RPMI7951 (cell line): ENCODE measurements at regions not wholly inside any gene's neighbourhood (a gene's known extent, or its start where the extent isn't known, plus 50 kb on each side); places are given as distances from the start of the nearest gene placed in this dataset.

Experiments
- DNase-seq: peaks from one replicate; pipeline ENCODE4 v3.0.0-alpha.2; 2012; ENCODE audit warnings: low read depth

DNA sequence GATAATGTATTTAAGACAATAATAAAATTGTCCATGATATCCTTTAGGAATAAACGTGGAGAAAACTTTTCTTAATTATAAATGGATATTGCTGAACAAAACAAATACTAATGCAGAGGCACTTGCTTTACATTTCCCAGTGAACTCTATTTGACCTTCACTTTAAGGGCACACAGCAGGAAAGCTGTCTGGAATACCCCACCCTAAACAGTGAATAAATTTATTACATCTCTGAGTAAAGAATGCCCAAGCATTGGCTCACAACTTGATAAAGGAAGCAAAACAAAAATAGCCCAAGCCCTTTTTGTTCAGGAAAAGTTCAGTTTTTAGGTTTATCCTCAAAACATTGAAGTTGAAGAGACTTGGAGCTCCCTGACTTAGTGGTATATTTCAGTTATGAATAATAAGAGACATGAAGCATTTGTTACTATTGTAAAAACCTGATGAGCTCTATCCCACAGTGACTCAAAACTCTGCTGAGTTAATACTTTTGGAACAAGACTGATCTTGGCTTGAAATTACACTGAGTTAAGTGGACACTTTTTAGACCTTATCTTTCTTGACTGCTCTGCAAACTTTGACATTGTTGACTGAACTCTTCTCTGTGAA, 353.9 kb downstream of the BCKDHB start:
- DNase-seq = no peak

DNA sequence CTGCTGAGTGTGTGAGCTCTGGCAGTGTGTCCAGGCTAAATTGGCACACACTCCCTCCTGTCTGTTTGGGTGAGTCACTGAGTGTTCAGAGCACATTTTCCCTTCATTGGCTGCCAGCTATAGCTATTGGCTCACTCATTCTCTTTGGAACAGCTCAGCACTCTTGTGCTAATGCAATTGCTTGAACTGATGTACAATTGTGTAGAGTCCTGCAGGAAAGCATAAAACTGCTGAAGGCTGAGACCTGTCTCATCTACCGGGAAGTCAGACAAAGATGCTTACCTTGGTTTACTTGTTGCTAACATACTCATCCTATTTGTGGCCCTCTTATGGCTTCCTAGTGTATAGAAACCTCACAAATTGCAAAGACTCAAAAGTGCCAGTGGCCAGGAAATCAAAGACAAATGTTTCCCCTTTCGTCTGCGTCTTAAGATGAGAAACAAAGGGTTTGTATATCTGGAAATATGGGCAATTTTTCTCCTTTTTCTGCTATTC, 351.0 kb downstream of the BCKDHB start:
- peak; percentile 93 for DNase-seq

DNA sequence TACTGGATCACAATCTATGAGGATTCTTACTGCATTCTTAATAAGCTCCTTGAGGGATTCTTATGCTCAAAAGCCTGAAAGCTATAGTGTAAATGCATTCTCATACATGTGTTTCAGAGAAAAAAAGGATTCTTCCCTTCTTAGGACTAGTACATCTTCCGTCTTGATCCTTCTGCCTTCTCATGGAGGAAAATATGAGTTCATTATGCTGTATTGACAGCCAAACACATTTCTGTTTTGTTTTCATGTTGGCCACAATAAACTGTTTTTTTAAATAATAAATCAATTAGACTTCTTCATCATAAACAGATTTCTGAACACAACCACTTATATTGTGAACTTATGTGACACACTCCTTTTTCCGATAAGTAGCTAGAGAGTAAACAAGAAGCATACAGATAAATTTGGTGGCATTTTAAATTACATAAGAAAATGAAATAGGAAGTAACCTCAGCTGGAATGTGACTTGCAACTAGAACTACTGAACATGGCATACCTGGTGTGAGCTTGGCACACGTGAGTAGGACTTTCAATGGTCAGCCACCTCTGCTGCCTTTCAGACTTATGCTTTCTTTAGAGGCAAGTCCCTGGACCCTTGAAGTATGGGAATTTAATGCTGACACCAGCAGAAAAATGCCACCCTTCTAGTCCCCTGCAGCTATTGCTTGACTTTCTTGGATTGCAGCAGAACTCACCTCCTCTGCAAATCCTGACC, 350.4 kb downstream of the BCKDHB start:
- no peak for DNase-seq

- DNase-seq = no peak
Observed at GRCh38 chr6:80454661-80455365, 348.3 kb downstream of the BCKDHB start.

DNA sequence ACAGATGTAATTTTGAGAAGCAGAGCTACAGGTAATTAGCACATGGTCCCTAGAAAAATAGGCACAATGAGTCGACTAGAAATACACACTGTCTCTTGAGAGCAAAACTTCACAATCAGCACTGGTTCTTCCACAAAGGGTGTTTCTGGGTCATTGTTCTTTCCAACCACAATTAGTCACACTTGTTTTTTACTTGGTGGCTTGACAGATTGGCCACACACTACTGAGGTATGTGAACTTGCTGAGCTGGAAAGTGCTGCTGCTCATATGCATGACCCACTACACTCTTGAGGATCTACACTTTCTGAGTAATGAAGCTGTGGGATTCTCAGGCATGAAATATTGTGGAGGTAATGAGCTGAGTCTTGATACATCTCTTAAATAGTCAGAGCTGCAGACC, 347.7 kb downstream of the BCKDHB start:
- peak; percentile 90 for DNase-seq

- no peak for DNase-seq
Observed at GRCh38 chr6:80449726-80450125, 343.3 kb downstream of the BCKDHB start.

GRCh38 chr6:80446454-80447045, 340.1 kb downstream of the BCKDHB start:
- no peak for DNase-seq

DNA sequence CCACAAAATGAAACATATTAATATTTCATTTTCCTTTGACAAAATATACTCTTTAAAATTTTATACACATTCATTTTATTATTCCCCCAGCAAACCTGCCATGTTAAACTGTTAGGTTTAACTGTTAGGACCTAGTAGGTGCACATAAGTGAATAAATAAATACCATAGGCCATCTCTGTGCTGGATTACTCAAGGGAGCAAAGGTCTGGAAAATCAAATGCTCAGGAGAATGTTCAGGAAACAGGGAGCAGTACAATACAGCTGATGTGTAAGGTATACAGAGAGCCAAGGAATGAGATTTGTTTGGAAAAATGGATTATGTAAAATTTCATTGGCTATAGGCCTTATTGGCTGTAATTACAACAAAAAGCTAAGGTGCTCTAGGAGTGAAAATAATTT, 339.3 kb downstream of the BCKDHB start:
- DNase-seq = no peak

GRCh38 chr6:80442366-80442765, 335.9 kb downstream of the BCKDHB start:
- no peak for DNase-seq

DNA sequence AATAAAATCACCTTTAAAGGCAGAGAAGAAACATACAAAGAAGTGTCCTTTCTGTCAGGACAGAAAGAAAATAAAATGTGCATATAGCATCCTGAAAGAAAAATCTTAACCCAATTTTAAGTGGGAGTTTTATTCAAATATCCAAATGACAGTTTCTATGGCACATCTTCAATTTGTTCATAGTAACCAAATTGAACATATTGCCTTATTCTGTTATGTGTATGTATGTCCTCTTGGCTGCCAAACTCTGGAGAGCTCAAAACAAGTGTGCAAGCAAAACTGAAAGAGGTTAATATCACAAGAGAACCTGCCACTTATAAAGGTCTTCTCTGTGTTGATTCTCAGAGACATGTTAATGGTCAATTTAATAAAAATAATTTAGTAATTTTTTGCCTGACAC, 334.7 kb downstream of the BCKDHB start:
- no peak for DNase-seq

GRCh38 chr6:80440496-80441115, 334.1 kb downstream of the BCKDHB start:
- no peak for DNase-seq

DNA sequence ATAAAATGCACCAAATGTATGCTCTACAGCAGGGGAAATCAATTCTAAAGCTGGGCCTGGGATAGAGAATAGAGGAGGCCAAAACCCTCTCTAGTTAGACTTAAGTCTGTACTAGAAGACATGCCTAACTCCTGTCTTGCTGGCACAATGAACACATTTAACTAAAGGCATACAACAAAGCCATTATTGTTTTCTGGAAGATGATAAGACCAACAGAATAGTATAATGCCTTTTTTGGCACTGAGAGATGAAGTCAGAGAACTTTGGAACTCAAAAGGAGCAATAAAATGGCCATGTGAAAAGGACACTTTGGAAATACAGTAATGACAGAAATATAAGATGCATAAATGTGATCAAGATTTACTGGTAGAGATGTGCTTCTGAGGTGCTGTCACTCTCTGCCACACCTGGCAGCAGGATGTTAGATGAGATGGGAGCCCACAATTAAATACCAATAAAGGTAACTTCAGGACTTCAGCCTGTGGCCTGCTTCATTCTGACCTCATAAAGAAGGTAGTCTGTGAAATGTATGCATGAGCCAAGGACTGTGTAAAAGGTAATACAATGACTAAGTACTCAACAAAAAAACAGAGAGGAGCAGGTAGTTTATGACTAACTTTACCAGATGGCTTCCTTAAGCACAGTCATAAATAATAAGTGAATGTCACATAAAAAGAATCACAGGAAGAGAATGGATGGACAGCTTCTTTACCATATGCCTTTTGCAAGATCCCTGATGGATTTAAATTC, 333.4 kb downstream of the BCKDHB start:
- peak; percentile 11 for DNase-seq

- peak; percentile 78 for DNase-seq
Observed at GRCh38 chr6:80438772-80439171, 332.3 kb downstream of the BCKDHB start.

DNA sequence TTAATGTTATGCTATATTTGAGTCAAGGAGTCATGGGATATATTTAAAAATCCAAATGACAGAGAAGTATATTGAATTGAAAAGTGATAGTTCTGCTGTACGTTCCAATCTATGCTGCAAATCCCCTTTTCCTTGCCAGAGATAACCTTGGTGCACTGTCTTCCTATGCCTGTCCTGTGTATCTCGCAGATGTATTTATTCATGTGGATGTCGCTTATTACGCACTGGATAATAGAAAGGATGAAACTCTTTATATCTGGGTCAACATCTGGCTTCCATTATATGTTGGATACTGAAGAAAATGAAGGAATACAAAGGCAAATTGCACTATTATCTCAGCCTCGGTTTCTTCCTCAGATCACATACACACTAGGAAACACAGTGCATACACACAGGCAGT, 331.3 kb downstream of the BCKDHB start:
- DNase-seq = no peak

DNA sequence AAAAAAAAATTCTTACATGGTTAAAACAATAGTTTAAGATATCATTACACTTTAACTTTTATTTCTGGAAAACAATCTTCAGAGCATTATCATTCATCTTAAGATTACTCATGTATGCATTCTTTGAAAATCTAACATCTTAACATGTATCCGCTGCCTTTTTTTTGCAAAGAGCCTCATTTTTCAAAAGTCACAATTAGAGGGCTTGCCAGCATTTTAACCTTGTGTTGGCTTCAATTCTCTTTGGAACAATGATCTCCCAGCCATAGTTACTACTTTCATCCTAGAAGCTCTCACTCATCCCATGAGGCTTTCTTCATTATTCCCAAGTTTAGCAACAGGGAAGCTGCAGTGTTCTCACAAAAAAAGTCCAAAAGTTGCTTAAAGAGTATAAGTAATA, 330.8 kb downstream of the BCKDHB start:
- DNase-seq = no peak

DNA sequence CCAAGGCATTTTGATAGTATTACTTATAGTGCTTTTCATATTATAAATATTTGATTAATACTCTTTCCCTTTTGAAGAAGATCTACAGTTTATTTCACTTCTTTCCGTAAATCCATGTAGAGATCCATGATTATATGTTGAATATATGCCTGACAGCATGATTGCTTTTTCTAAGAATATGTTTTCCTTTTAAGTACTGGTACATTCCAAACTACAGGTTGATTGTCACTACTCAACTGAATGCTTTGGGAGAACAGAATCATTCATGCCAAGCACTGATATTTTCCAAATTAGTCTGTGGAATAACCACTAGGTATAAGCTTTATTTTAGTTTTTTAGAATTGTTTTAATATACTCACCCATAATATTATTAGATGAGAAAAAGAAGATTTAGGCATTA, 330.2 kb downstream of the BCKDHB start:
- DNase-seq = no peak

DNA sequence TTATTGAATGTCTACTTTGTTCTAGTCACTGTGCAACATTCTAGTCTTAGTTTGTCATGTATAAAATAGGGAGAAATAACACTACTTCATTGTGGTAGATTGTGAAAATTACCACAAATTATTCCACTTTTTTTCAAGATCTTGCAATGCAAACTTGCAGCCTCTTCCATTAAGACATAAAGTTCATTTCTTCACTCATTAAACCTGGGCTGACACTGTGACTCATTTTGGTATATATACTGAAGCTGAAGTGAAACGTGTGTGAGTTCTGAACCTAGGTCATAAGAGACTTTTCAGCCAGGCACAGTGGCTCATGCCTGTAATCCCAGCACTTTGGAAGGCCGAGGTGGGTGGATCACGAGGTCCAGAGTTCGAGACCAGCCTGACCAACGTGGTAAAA, 329.0 kb downstream of the BCKDHB start:
- no peak for DNase-seq

- DNase-seq = no peak
Observed at GRCh38 chr6:80434691-80435350, 328.4 kb downstream of the BCKDHB start.

DNA sequence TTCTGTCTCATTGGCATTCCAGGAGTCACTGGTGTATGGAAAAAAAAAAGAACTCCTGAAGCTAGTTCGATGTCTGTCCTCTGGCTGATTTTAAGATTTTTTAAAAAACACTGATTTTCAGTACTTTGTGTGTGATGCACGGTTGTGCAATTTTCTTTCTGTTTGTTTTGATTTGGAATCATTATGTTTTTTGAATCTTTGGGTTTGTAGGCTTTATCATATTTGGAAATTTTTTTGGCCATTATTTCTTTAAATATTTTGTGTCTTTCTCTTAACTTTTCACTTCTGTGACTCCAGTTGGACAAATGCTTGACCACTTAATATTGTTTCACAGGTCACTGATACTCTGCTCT, 327.2 kb downstream of the BCKDHB start:
- no peak for DNase-seq

GRCh38 chr6:80433010-80433672, 326.7 kb downstream of the BCKDHB start:
- DNase-seq = no peak
